Kidney (tissue), 13 donors: ENCODE measurements at regions not wholly inside any gene's neighbourhood (a gene's known extent, or its start where the extent isn't known, plus 50 kb on each side); places are given as distances from the start of the nearest gene placed in this dataset.
A peak's percentile ranks its signal among the peaks of the same experiment; 100 is the strongest.

ENCODE experiments used
- DNase-seq, 5 donors: peaks; one replicate each; pipeline ENCODE4 v3.0.0-alpha.2; 2013 to 2020
- FAIRE-seq: peaks from 2 replicates; lab custom pipeline; 2012; peaks lifted over from hg19 to GRCh38; lab: Jason Lieb, UNC
- H3K27ac ChIP-seq, 2 donors: one replicate each; pipeline ENCODE4 v1.7.0; 2013; ENCODE audit warnings: low read depth in 2 of 2, low read length in 2 of 2, inconsistent platforms in 1 of 2
- H3K27me3 ChIP-seq: one replicate; pipeline ENCODE4 v1.7.1; 2013; ENCODE audit warnings: low read length, inconsistent platforms; ENCODE audit not compliant: control insufficient read depth, insufficient read depth
- H3K36me3 ChIP-seq, 3 donors: one replicate each; pipeline versions ENCODE4 v1.7.0 to v1.7.1; 2013; ENCODE audit warnings: low read length in 3 of 3, control low read depth in 1 of 3, inconsistent platforms in 1 of 3; ENCODE audit not compliant: insufficient read depth in 3 of 3, control insufficient read depth in 2 of 3
- H3K4me1 ChIP-seq, 3 donors: one replicate each; pipeline versions ENCODE4 v1.7.0 to v1.7.1; 2013; ENCODE audit warnings: low read length in 3 of 3, inconsistent platforms in 1 of 3, low read depth in 1 of 3; ENCODE audit not compliant: control insufficient read depth in 2 of 3, insufficient read depth in 2 of 3
- H3K4me3 ChIP-seq, 3 donors: one replicate each; pipeline versions ENCODE4 v1.7.0 to v1.8.1; 2013; ENCODE audit warnings: low read length in 3 of 3, control low read depth in 1 of 3, inconsistent platforms in 1 of 3
- H3K9ac ChIP-seq, 3 donors: one replicate each; pipeline versions ENCODE4 v1.7.0 to v1.7.1; 2013; ENCODE audit warnings: low read length in 3 of 3, control low read depth in 1 of 3, inconsistent platforms in 1 of 3
- H3K9me3 ChIP-seq, 3 donors: one replicate each; pipeline versions ENCODE4 v1.7.0 to v1.7.1; 2013; ENCODE audit warnings: low read length in 3 of 3, control low read depth in 1 of 3, inconsistent platforms in 1 of 3; ENCODE audit not compliant: control insufficient read depth in 2 of 3, insufficient read depth in 1 of 3
- intact Hi-C: fragments of 100-400 bp; cut with DNase I; formaldehyde crosslinking; loops from one replicate; pipeline ENCODE4 v1.11.1; 2022
- TF ChIP-seq, protein P1 (sequence below): IDR thresholded peaks from 3 replicates; pipeline ENCODE4 v1.5.1; 2012; ENCODE audit warnings: mild to moderate bottlenecking, moderate library complexity, borderline replicate concordance; ENCODE audit not compliant: insufficient read depth; ENCODE audit errors: extremely low read depth
- donor health status: control.
- donor health status: control.
- donor health status: control.
- donor health status: control.
- donor health status: control.
- donor health status: DM: yes; HTN: yes; CAD: no.
- donor health status: Normal renal cell carcinoma (clear cell type).

DNA sequence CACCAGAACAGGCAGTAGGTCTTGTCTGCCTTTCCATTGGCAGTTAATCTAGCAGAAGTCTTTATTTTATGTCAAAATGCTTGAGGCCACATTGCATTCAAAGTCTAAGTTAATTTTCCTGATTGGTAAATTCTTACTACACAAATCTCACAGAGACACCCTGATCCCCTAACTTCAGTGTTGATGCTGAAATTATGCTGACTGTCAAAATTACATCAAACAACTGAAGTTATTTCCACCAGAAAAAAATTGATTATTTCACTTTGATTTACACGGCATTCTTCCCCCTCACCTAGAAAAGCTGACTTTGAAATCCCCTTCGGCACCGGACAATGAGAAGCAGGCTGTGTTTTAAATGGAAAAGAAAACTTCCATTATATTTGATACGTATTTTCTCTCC is 99.1 kb downstream of the MAF start:
- H3K4me3 ChIP-seq: no peak overlapping the region
- H3K27ac ChIP-seq: no peak overlapping the region
- H3K9me3 ChIP-seq: no peaks in the 10 kb centered on the region
- H3K36me3 ChIP-seq: no peaks in the 10 kb centered on the region
- DNase-seq (no peak), FAIRE-seq (no peak)
- H3K4me1 ChIP-seq: no peaks in the 10 kb centered on the region
- H3K9ac ChIP-seq: no peak overlapping the region
- TF ChIP-seq, protein P1, sequence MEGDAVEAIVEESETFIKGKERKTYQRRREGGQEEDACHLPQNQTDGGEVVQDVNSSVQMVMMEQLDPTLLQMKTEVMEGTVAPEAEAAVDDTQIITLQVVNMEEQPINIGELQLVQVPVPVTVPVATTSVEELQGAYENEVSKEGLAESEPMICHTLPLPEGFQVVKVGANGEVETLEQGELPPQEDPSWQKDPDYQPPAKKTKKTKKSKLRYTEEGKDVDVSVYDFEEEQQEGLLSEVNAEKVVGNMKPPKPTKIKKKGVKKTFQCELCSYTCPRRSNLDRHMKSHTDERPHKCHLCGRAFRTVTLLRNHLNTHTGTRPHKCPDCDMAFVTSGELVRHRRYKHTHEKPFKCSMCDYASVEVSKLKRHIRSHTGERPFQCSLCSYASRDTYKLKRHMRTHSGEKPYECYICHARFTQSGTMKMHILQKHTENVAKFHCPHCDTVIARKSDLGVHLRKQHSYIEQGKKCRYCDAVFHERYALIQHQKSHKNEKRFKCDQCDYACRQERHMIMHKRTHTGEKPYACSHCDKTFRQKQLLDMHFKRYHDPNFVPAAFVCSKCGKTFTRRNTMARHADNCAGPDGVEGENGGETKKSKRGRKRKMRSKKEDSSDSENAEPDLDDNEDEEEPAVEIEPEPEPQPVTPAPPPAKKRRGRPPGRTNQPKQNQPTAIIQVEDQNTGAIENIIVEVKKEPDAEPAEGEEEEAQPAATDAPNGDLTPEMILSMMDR: no peak
- no peaks in the 10 kb centered on the region for H3K27me3 ChIP-seq
- intact Hi-C loops: no loop called here

DNA sequence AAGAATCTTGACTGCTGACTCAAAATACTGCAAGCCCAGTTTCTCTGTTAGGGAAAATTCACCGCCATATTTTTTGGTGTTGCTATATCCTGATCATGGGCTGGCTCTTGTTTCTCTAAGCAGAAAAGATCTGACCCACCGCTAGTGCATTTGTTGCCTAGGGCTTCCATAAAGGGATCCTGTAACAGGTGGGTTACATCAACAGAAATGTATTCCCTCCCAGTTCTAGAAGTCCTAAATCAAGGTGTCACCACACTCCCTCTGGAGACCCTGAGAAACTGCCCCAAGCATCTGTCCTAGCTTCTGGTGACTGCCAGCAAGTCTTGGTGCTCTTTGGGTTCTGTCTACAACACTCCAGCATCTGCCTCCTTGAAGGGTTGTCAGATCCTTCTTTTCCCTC is 99.7 kb downstream of the MAF start:
- H3K27me3 ChIP-seq: no peaks in the 10 kb centered on the region
- no peaks in the 10 kb centered on the region for H3K36me3 ChIP-seq
- intact Hi-C loops: no loop called here
- TF ChIP-seq, protein P1: no peak
- DNase-seq: peak in 3 of 5 donors; percentile 16 to 63 (median 57)
- H3K27ac ChIP-seq: no peak overlapping the region
- FAIRE-seq: no peak
- H3K4me3 ChIP-seq: no peak overlapping the region
- H3K9ac ChIP-seq: no peak overlapping the region
- peaks cover 0 to 4% (median 0%) of the 10 kb centered on the region in 3 donors for H3K9me3 ChIP-seq
- no peaks in the 10 kb centered on the region for H3K4me1 ChIP-seq

DNA sequence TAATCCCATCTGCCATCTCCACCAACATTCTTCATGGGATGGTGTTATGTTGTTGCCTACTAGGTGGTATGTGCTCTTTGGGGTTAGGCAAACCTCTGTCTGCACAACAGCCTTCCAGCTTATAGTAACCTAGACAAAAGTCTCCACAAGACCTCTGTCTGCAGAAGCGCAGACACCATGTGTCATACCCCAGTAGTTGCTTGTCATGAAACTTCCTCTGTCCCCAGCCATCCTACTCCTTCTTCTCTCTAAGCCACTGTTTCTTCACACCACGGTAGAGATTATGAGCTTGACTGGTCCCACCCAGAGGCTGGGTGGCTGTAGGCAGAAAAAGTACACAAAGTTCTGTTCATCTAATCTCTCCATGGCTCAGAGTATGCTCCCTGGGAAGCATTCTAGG is 100.3 kb downstream of the MAF start:
- FAIRE-seq (no peak), DNase-seq (no peak)
- Histone ChIP-seq H3K27ac (no peak overlapping the region), H3K9ac (no peak overlapping the region), H3K36me3 (no peaks in the 10 kb centered on the region), H3K4me1 (no peaks in the 10 kb centered on the region), H3K27me3 (no peaks in the 10 kb centered on the region), H3K9me3 (peaks cover 0 to 4% (median 0%) of the 10 kb centered on the region in 3 donors), H3K4me3 (no peak overlapping the region)
- intact Hi-C loops: no loop called here
- TF ChIP-seq, protein P1: no peak

DNA sequence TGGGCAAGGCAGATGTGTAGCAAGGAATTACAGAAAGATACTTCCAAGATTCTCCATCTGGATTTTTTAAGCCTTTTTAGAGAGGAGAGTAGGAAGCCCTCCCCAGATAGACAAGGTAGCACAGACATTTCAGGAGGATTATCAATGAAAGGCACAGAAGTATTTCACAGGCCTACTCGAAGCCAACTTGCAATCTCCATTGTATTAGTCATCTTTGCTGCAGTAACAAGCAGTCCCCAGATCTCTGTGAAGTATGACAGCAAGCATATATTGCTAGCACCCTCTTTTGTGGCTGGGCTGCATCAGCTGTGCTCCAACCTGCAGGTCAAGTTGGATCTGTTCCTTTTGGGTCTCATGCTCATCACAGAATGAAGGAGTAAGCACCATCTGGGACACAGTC is 101.6 kb downstream of the MAF start:
- H3K4me3 ChIP-seq: no peak overlapping the region
- DNase-seq (no peak), FAIRE-seq (no peak)
- H3K9ac ChIP-seq: no peak overlapping the region
- peaks cover 0 to 4% (median 0%) of the 10 kb centered on the region in 3 donors for H3K9me3 ChIP-seq
- TF ChIP-seq, protein P1: no peak
- no peaks in the 10 kb centered on the region for H3K36me3 ChIP-seq
- no peaks in the 10 kb centered on the region for H3K4me1 ChIP-seq
- no peak overlapping the region for H3K27ac ChIP-seq
- intact Hi-C loops: no loop called here
- no peaks in the 10 kb centered on the region for H3K27me3 ChIP-seq
